ENCODE measurements at regions not wholly inside any gene's neighbourhood (a gene's known extent, or its start where the extent isn't known, plus 50 kb on each side); places are given as distances from the start of the nearest gene placed in this dataset.

DNA sequence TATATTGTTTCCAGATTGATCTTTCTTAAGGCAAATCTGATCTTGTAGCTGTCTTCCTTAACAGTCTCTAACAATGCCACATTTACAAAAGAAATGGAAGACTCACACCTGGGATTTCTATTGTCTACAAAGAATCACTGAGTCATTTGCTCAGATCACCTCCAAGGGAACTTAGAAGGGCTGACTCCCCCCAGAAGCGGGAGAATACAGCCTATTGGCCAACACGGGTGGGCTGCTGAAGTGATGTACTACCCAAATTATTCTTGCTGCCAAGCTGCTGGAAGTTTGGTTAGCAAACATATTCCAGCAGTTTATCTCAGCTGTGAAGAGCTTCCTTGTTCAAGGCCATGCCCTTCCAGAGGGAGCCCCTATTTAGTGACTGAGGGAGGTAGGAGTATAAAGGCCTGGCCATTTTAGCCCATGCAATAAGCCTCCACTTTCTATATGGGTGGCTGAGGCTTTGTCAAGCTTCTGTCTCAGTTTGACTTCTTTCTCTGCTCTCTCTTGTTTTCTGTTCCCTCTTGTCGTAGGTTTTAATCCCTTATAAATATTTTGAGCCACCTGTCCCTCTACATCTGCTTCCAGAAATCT is 379.4 kb downstream of the PRR16 start (continued):
- TF ChIP-seq PRDM4 (tag by site-specific recombination; IDR thresholded peaks at IDR 0.05): no peak
- TF ChIP-seq ZNF529 (tag by site-specific recombination; IDR thresholded peaks at IDR 0.05; ENCODE audit: insufficient replicate concordance): no peak

- Histone ChIP-seq H3K4me3 (ENCODE audit: low read depth, low read length) (no peak overlapping the region), H3K27ac (ENCODE audit: extremely low read depth, low read depth, low read length) (no peak overlapping the region), H3K4me1 (ENCODE audit: control insufficient read depth, insufficient read depth, low read length) (no peaks in the 10 kb centered on the region), H3K9me3 (ENCODE audit: control insufficient read depth, insufficient read depth, low read depth, low read length) (no peaks in the 10 kb centered on the region), H3K36me3 (ENCODE audit: control insufficient read depth in 2 of 2, insufficient read depth in 1 of 2, low read length in 2 of 2) (no peaks in the 10 kb centered on the region)
- POLR2A ChIA-PET: no interaction called here
- CTCF ChIA-PET: no interaction called here
- no peak for TF ChIP-seq ZFHX2 (tag by site-specific recombination; conservative IDR thresholded peaks at IDR 0.05)
- TF ChIP-seq ZBTB8A (tag by site-specific recombination; IDR thresholded peaks at IDR 0.05): no peak
- no peak for TF ChIP-seq ZSCAN30 (tag by site-specific recombination; IDR thresholded peaks at IDR 0.05)
- TF ChIP-seq ZNF423 (tag by site-specific recombination; IDR thresholded peaks at IDR 0.05): no peak
- TF ChIP-seq KLF8 (tag by site-specific recombination; IDR thresholded peaks at IDR 0.05): no peak
- TF ChIP-seq KLF9 (tag by site-specific recombination; IDR thresholded peaks at IDR 0.05; ENCODE audit: low read depth): no peak
- no peak for TF ChIP-seq HIC1 (tag by site-specific recombination; IDR thresholded peaks at IDR 0.05)
- TF ChIP-seq, protein P1, sequence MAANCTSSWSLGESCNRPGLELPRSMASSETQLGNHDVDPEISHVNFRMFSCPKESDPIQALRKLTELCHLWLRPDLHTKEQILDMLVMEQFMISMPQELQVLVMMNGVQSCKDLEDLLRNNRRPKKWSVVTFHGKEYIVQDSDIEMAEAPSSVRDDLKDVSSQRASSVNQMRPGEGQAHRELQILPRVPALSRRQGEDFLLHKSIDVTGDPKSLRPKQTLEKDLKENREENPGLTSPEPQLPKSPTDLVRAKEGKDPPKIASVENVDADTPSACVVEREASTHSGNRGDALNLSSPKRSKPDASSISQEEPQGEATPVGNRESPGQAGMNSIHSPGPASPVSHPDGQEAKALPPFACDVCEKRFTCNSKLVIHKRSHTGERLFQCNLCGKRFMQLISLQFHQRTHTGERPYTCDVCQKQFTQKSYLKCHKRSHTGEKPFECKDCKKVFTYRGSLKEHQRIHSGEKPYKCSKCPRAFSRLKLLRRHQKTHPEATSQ (tag by site-specific recombination; IDR thresholded peaks at IDR 0.05): no peak
- no peak for TF ChIP-seq ZNF610 (tag by site-specific recombination; IDR thresholded peaks at IDR 0.05; ENCODE audit: borderline replicate concordance)
- TF ChIP-seq ZNF600 (tag by site-specific recombination; IDR thresholded peaks at IDR 0.05): no peak
- TF ChIP-seq ZNF18 (tag by site-specific recombination; IDR thresholded peaks at IDR 0.05): no peak
- no peak for TF ChIP-seq ZNF48 (tag by site-specific recombination; IDR thresholded peaks at IDR 0.05)
- no peak for TF ChIP-seq ZNF521 (tag by site-specific recombination; IDR thresholded peaks at IDR 0.05)
These were observed 384.8 kb downstream of the PRR16 start for GRCh38 chr5:120848883-120849282.

GRCh38 chr5:120852222-120852860 is 388.2 kb downstream of the PRR16 start:
- ChIA-PET CTCF (no interaction called here), POLR2A (no interaction called here)
- Histone ChIP-seq H3K27ac (ENCODE audit: extremely low read depth, low read depth, low read length) (no peak overlapping the region), H3K9me3 (ENCODE audit: control insufficient read depth, insufficient read depth, low read depth, low read length) (no peaks in the 10 kb centered on the region), H3K36me3 (ENCODE audit: control insufficient read depth in 2 of 2, insufficient read depth in 1 of 2, low read length in 2 of 2) (no peaks in the 10 kb centered on the region), H3K4me3 (ENCODE audit: low read depth, low read length) (no peak overlapping the region), H3K4me1 (ENCODE audit: control insufficient read depth, insufficient read depth, low read length) (no peaks in the 10 kb centered on the region)
- no peak for TF ChIP-seq ZNF324 (tag by site-specific recombination; IDR thresholded peaks at IDR 0.05)
- no peak for TF ChIP-seq ZNF580 (tag by site-specific recombination; IDR thresholded peaks at IDR 0.05)
- no peak for TF ChIP-seq GLI2 (tag by site-specific recombination; IDR thresholded peaks at IDR 0.05; ENCODE audit: borderline replicate concordance, low read depth)
- TF ChIP-seq ZBTB7A (tag by site-specific recombination; IDR thresholded peaks at IDR 0.05; ENCODE audit: low read depth): no peak
- no peak for TF ChIP-seq HOXD13 (CRISPR knock-in tag; IDR thresholded peaks at IDR 0.05; ENCODE audit: borderline replicate concordance)
- no peak for TF ChIP-seq ZBTB6 (tag by site-specific recombination; IDR thresholded peaks at IDR 0.05)
- no peak for TF ChIP-seq ZNF777 (tag by site-specific recombination; IDR thresholded peaks at IDR 0.05; ENCODE audit: borderline replicate concordance)
- TF ChIP-seq ZNF837 (tag by site-specific recombination; IDR thresholded peaks at IDR 0.05): no peak
- no peak for TF ChIP-seq ZNF155 (tag by site-specific recombination; IDR thresholded peaks at IDR 0.05)
- TF ChIP-seq ZNF24 (tag by site-specific recombination; IDR thresholded peaks at IDR 0.05): no peak
- no peak for TF ChIP-seq ZSCAN30 (tag by site-specific recombination; IDR thresholded peaks at IDR 0.05)
